ENCODE measurements at regions not wholly inside any gene's neighbourhood (a gene's known extent, or its start where the extent isn't known, plus 50 kb on each side); places are given as distances from the start of the nearest gene placed in this dataset.

GRCh38 chr5:68377733-68378132 lies 162.2 kb downstream of the PIK3R1 start:
- no peak overlapping the region for H3K4me3 ChIP-seq (ENCODE audit: low read length in 3 of 3)
- no peaks in the 10 kb centered on the region for H3K27me3 ChIP-seq (ENCODE audit: control insufficient read depth in 3 of 3, insufficient read depth in 3 of 3, low read length in 3 of 3)
- no peaks in the 10 kb centered on the region for H3K4me1 ChIP-seq (ENCODE audit: control insufficient read depth in 3 of 3, insufficient read depth in 3 of 3, low read length in 3 of 3)
- no peak overlapping the region for H3K9ac ChIP-seq (ENCODE audit: low read depth in 1 of 3, low read length in 3 of 3)
- H3K27ac ChIP-seq (ENCODE audit: low read depth, low read length): no peak overlapping the region
- no peaks in the 10 kb centered on the region for H3K9me3 ChIP-seq (ENCODE audit: control insufficient read depth in 3 of 3, low read length in 3 of 3)
- H3K36me3 ChIP-seq (ENCODE audit: control insufficient read depth in 3 of 3, insufficient read depth in 3 of 3, low read length in 3 of 3): no peaks in the 10 kb centered on the region

GRCh38 chr5:68378204-68378820 lies 162.8 kb downstream of the PIK3R1 start:
- no peak overlapping the region for H3K9ac ChIP-seq (ENCODE audit: low read depth in 1 of 3, low read length in 3 of 3)
- no peaks in the 10 kb centered on the region for H3K9me3 ChIP-seq (ENCODE audit: control insufficient read depth in 3 of 3, low read length in 3 of 3)
- no peak overlapping the region for H3K27ac ChIP-seq (ENCODE audit: low read depth, low read length)
- no peaks in the 10 kb centered on the region for H3K36me3 ChIP-seq (ENCODE audit: control insufficient read depth in 3 of 3, insufficient read depth in 3 of 3, low read length in 3 of 3)
- H3K27me3 ChIP-seq (ENCODE audit: control insufficient read depth in 3 of 3, insufficient read depth in 3 of 3, low read length in 3 of 3): no peaks in the 10 kb centered on the region
- no peak overlapping the region for H3K4me3 ChIP-seq (ENCODE audit: low read length in 3 of 3)
- H3K4me1 ChIP-seq (ENCODE audit: control insufficient read depth in 3 of 3, insufficient read depth in 3 of 3, low read length in 3 of 3): no peaks in the 10 kb centered on the region

GRCh38 chr5:68379275-68380036 lies 163.9 kb downstream of the PIK3R1 start:
- Histone ChIP-seq H3K36me3 (ENCODE audit: control insufficient read depth in 3 of 3, insufficient read depth in 3 of 3, low read length in 3 of 3) (no peaks in the 10 kb centered on the region), H3K4me3 (ENCODE audit: low read length in 3 of 3) (no peak overlapping the region), H3K27me3 (ENCODE audit: control insufficient read depth in 3 of 3, insufficient read depth in 3 of 3, low read length in 3 of 3) (no peaks in the 10 kb centered on the region), H3K9ac (ENCODE audit: low read depth in 1 of 3, low read length in 3 of 3) (no peak overlapping the region), H3K27ac (ENCODE audit: low read depth, low read length) (no peak overlapping the region), H3K4me1 (ENCODE audit: control insufficient read depth in 3 of 3, insufficient read depth in 3 of 3, low read length in 3 of 3) (no peaks in the 10 kb centered on the region), H3K9me3 (ENCODE audit: control insufficient read depth in 3 of 3, low read length in 3 of 3) (no peaks in the 10 kb centered on the region)

- H3K27me3 ChIP-seq (ENCODE audit: control insufficient read depth in 3 of 3, insufficient read depth in 3 of 3, low read length in 3 of 3): no peaks in the 10 kb centered on the region
- H3K9me3 ChIP-seq (ENCODE audit: control insufficient read depth in 3 of 3, low read length in 3 of 3): no peaks in the 10 kb centered on the region
- H3K4me1 ChIP-seq (ENCODE audit: control insufficient read depth in 3 of 3, insufficient read depth in 3 of 3, low read length in 3 of 3): no peaks in the 10 kb centered on the region
- no peak overlapping the region for H3K4me3 ChIP-seq (ENCODE audit: low read length in 3 of 3)
- H3K27ac ChIP-seq (ENCODE audit: low read depth, low read length): no peak overlapping the region
- H3K9ac ChIP-seq (ENCODE audit: low read depth in 1 of 3, low read length in 3 of 3): no peak overlapping the region
- H3K36me3 ChIP-seq (ENCODE audit: control insufficient read depth in 3 of 3, insufficient read depth in 3 of 3, low read length in 3 of 3): no peaks in the 10 kb centered on the region
These were observed 164.5 kb downstream of the PIK3R1 start for GRCh38 chr5:68380078-68380477.

GRCh38 chr5:68381060-68381459 lies 165.5 kb downstream of the PIK3R1 start:
- Histone ChIP-seq H3K36me3 (ENCODE audit: control insufficient read depth in 3 of 3, insufficient read depth in 3 of 3, low read length in 3 of 3) (no peaks in the 10 kb centered on the region), H3K4me1 (ENCODE audit: control insufficient read depth in 3 of 3, insufficient read depth in 3 of 3, low read length in 3 of 3) (no peaks in the 10 kb centered on the region), H3K27ac (ENCODE audit: low read depth, low read length) (no peak overlapping the region), H3K27me3 (ENCODE audit: control insufficient read depth in 3 of 3, insufficient read depth in 3 of 3, low read length in 3 of 3) (no peaks in the 10 kb centered on the region), H3K4me3 (ENCODE audit: low read length in 3 of 3) (no peak overlapping the region), H3K9ac (ENCODE audit: low read depth in 1 of 3, low read length in 3 of 3) (no peak overlapping the region), H3K9me3 (ENCODE audit: control insufficient read depth in 3 of 3, low read length in 3 of 3) (no peaks in the 10 kb centered on the region)

GRCh38 chr5:68381909-68382308 lies 166.4 kb downstream of the PIK3R1 start:
- Histone ChIP-seq H3K9ac (ENCODE audit: low read depth in 1 of 3, low read length in 3 of 3) (no peak overlapping the region), H3K9me3 (ENCODE audit: control insufficient read depth in 3 of 3, low read length in 3 of 3) (no peaks in the 10 kb centered on the region), H3K4me3 (ENCODE audit: low read length in 3 of 3) (no peak overlapping the region), H3K36me3 (ENCODE audit: control insufficient read depth in 3 of 3, insufficient read depth in 3 of 3, low read length in 3 of 3) (no peaks in the 10 kb centered on the region), H3K4me1 (ENCODE audit: control insufficient read depth in 3 of 3, insufficient read depth in 3 of 3, low read length in 3 of 3) (no peaks in the 10 kb centered on the region), H3K27ac (ENCODE audit: low read depth, low read length) (no peak overlapping the region), H3K27me3 (ENCODE audit: control insufficient read depth in 3 of 3, insufficient read depth in 3 of 3, low read length in 3 of 3) (no peaks in the 10 kb centered on the region)

- no peaks in the 10 kb centered on the region for H3K4me1 ChIP-seq (ENCODE audit: control insufficient read depth in 3 of 3, insufficient read depth in 3 of 3, low read length in 3 of 3)
- no peak overlapping the region for H3K27ac ChIP-seq (ENCODE audit: low read depth, low read length)
- no peaks in the 10 kb centered on the region for H3K36me3 ChIP-seq (ENCODE audit: control insufficient read depth in 3 of 3, insufficient read depth in 3 of 3, low read length in 3 of 3)
- no peak overlapping the region for H3K4me3 ChIP-seq (ENCODE audit: low read length in 3 of 3)
- no peaks in the 10 kb centered on the region for H3K9me3 ChIP-seq (ENCODE audit: control insufficient read depth in 3 of 3, low read length in 3 of 3)
- H3K9ac ChIP-seq (ENCODE audit: low read depth in 1 of 3, low read length in 3 of 3): no peak overlapping the region
- no peaks in the 10 kb centered on the region for H3K27me3 ChIP-seq (ENCODE audit: control insufficient read depth in 3 of 3, insufficient read depth in 3 of 3, low read length in 3 of 3)
These were observed 167.1 kb downstream of the PIK3R1 start for GRCh38 chr5:68382640-68383039.

- Histone ChIP-seq H3K9ac (ENCODE audit: low read depth in 1 of 3, low read length in 3 of 3) (no peak overlapping the region), H3K4me1 (ENCODE audit: control insufficient read depth in 3 of 3, insufficient read depth in 3 of 3, low read length in 3 of 3) (no peaks in the 10 kb centered on the region)
These were observed 168.3 kb downstream of the PIK3R1 start for GRCh38 chr5:68383888-68384310.

GRCh38 chr5:68384936-68385594 lies 169.5 kb downstream of the PIK3R1 start:
- Histone ChIP-seq H3K27me3 (ENCODE audit: control insufficient read depth in 3 of 3, insufficient read depth in 3 of 3, low read length in 3 of 3) (no peaks in the 10 kb centered on the region), H3K4me3 (ENCODE audit: low read length in 3 of 3) (no peak overlapping the region), H3K9ac (ENCODE audit: low read depth in 1 of 3, low read length in 3 of 3) (no peak overlapping the region)

More at GRCh38 chr5:68383888-68384310, 168.3 kb downstream of the PIK3R1 start:
- no peak overlapping the region for H3K27ac ChIP-seq (ENCODE audit: low read depth, low read length)
- no peaks in the 10 kb centered on the region for H3K27me3 ChIP-seq (ENCODE audit: control insufficient read depth in 3 of 3, insufficient read depth in 3 of 3, low read length in 3 of 3)
- no peak overlapping the region for H3K4me3 ChIP-seq (ENCODE audit: low read length in 3 of 3)
- H3K36me3 ChIP-seq (ENCODE audit: control insufficient read depth in 3 of 3, insufficient read depth in 3 of 3, low read length in 3 of 3): no peaks in the 10 kb centered on the region
- H3K9me3 ChIP-seq (ENCODE audit: control insufficient read depth in 3 of 3, low read length in 3 of 3): no peaks in the 10 kb centered on the region

GRCh38 chr5:68385936-68386335 lies 170.4 kb downstream of the PIK3R1 start:
- no peaks in the 10 kb centered on the region for H3K9me3 ChIP-seq (ENCODE audit: control insufficient read depth in 3 of 3, low read length in 3 of 3)
- H3K4me1 ChIP-seq (ENCODE audit: control insufficient read depth in 3 of 3, insufficient read depth in 3 of 3, low read length in 3 of 3): no peaks in the 10 kb centered on the region
- H3K27ac ChIP-seq (ENCODE audit: low read depth, low read length): no peak overlapping the region
- no peaks in the 10 kb centered on the region for H3K27me3 ChIP-seq (ENCODE audit: control insufficient read depth in 3 of 3, insufficient read depth in 3 of 3, low read length in 3 of 3)
- H3K36me3 ChIP-seq (ENCODE audit: control insufficient read depth in 3 of 3, insufficient read depth in 3 of 3, low read length in 3 of 3): no peaks in the 10 kb centered on the region
- H3K4me3 ChIP-seq (ENCODE audit: low read length in 3 of 3): no peak overlapping the region
- no peak overlapping the region for H3K9ac ChIP-seq (ENCODE audit: low read depth in 1 of 3, low read length in 3 of 3)

More at GRCh38 chr5:68384936-68385594, 169.5 kb downstream of the PIK3R1 start:
- Histone ChIP-seq H3K27ac (ENCODE audit: low read depth, low read length) (no peak overlapping the region), H3K4me1 (ENCODE audit: control insufficient read depth in 3 of 3, insufficient read depth in 3 of 3, low read length in 3 of 3) (no peaks in the 10 kb centered on the region), H3K9me3 (ENCODE audit: control insufficient read depth in 3 of 3, low read length in 3 of 3) (no peaks in the 10 kb centered on the region), H3K36me3 (ENCODE audit: control insufficient read depth in 3 of 3, insufficient read depth in 3 of 3, low read length in 3 of 3) (no peaks in the 10 kb centered on the region)

Measured in skeletal muscle tissue (tissue), 3 donors.